SK-N-SH treated with all-trans-retinoic acid at 6 μM for 48 hours (cell line): ENCODE measurements at regions not wholly inside any gene's neighbourhood (a gene's known extent, or its start where the extent isn't known, plus 50 kb on each side); places are given as distances from the start of the nearest gene placed in this dataset.

ENCODE experiments used
- ATAC-seq: fragments of 200-7000 bp; cut with Tn5 transposase; 3 replicates; pipeline ENCODE4 v1.9.1; 2020; ENCODE audit warnings: mild to moderate bottlenecking, moderate library complexity
- ARNTL ChIP-seq: fragments of 450-650 bp; formaldehyde crosslinking; IDR thresholded peaks from 2 replicates; pipeline ENCODE4 v1.5.0; 2020; ENCODE audit warnings: low read depth, mild to moderate bottlenecking, moderate library complexity, borderline replicate concordance
- BACH2 ChIP-seq: fragments of 250-450 bp; sonication (Bioruptor Pico); IDR thresholded peaks from 2 replicates; pipeline ENCODE4 v1.9.0; 2021; ENCODE audit warnings: mild to moderate bottlenecking, borderline replicate concordance
- CSDC2 ChIP-seq: fragments of 250-450 bp; sonication (Bioruptor Pico); IDR thresholded peaks from 2 replicates; pipeline ENCODE4 v1.5.0; 2020; ENCODE audit warnings: mild to moderate bottlenecking, moderate library complexity
- ESRRG ChIP-seq: fragments of 250-450 bp; sonication (Bioruptor Pico); IDR thresholded peaks from 2 replicates; pipeline ENCODE4 v1.6.1; 2021; ENCODE audit warnings: mild to moderate bottlenecking
- GLIS3 ChIP-seq: fragments of 250-450 bp; sonication (Bioruptor Pico); IDR thresholded peaks from 2 replicates; pipeline ENCODE4 v1.5.0; 2020; ENCODE audit warnings: mild to moderate bottlenecking, moderate library complexity
- OSR1 ChIP-seq: fragments of 250-450 bp; sonication (Bioruptor Pico); IDR thresholded peaks from 2 replicates; pipeline ENCODE4 v1.8.0; 2022; ENCODE audit warnings: moderate library complexity, mild to moderate bottlenecking, inconsistent platforms
- PPARA ChIP-seq: fragments of 250-450 bp; sonication (Bioruptor Pico); IDR thresholded peaks from 2 replicates; pipeline ENCODE4 v1.5.0; 2020; ENCODE audit warnings: mild to moderate bottlenecking, borderline replicate concordance
- RARB ChIP-seq: fragments of 250-450 bp; sonication (Bioruptor Pico); IDR thresholded peaks from 2 replicates; pipeline ENCODE4 v1.8.0; 2021; ENCODE audit warnings: mild to moderate bottlenecking, moderate library complexity
- SNAI2 ChIP-seq: fragments of 250-450 bp; sonication (Bioruptor Pico); IDR thresholded peaks from 2 replicates; pipeline ENCODE4 v1.5.0; 2020; ENCODE audit warnings: mild to moderate bottlenecking, moderate library complexity
- TCF4 ChIP-seq: fragments of 250-450 bp; sonication (Bioruptor Pico); IDR thresholded peaks from 2 replicates; pipeline ENCODE4 v1.8.0; 2021; ENCODE audit warnings: mild to moderate bottlenecking, moderate library complexity, borderline replicate concordance
- TOX ChIP-seq: fragments of 250-450 bp; sonication (Bioruptor Pico); IDR thresholded peaks from 2 replicates; pipeline ENCODE4 v1.8.0; 2021; ENCODE audit warnings: mild to moderate bottlenecking, moderate library complexity, borderline replicate concordance
- ZC3H10 ChIP-seq: fragments of 250-450 bp; sonication (Bioruptor Pico); IDR thresholded peaks from 2 replicates; pipeline ENCODE4 v1.5.1; 2021; ENCODE audit warnings: mild to moderate bottlenecking, moderate library complexity
- ZFP3 ChIP-seq: fragments of 250-450 bp; sonication (Bioruptor Pico); IDR thresholded peaks from 2 replicates; pipeline ENCODE4 v1.5.0; 2020; ENCODE audit warnings: mild to moderate bottlenecking, moderate library complexity
- ZFP30 ChIP-seq: fragments of 450-650 bp; formaldehyde crosslinking; IDR thresholded peaks from 2 replicates; pipeline ENCODE4 v1.5.0; 2022; ENCODE audit warnings: mild to moderate bottlenecking, moderate library complexity
- ZNF565 ChIP-seq: fragments of 450-650 bp; formaldehyde crosslinking; conservative IDR thresholded peaks from 2 replicates; pipeline ENCODE4 v1.5.0; 2020; ENCODE audit warnings: low read depth, mild to moderate bottlenecking, moderate library complexity
- ZNF70 ChIP-seq: fragments of 450-650 bp; formaldehyde crosslinking; IDR thresholded peaks from 2 replicates; pipeline ENCODE4 v1.5.0; 2020; ENCODE audit warnings: mild to moderate bottlenecking, moderate library complexity
- ZNF8 ChIP-seq: fragments of 450-650 bp; formaldehyde crosslinking; IDR thresholded peaks from 2 replicates; pipeline ENCODE4 v1.5.0; 2020; ENCODE audit warnings: mild to moderate bottlenecking, moderate library complexity
- TF ChIP-seq, protein P1 (sequence below): fragments of 250-450 bp; sonication (Bioruptor Pico); IDR thresholded peaks from 2 replicates; pipeline ENCODE4 v1.5.1; 2021; ENCODE audit warnings: mild to moderate bottlenecking, moderate library complexity
- TF ChIP-seq, protein P2 (sequence below): fragments of 250-450 bp; sonication (Bioruptor Pico); IDR thresholded peaks from 2 replicates; pipeline ENCODE4 v1.8.0; 2021; ENCODE audit warnings: low read depth, mild to moderate bottlenecking, moderate library complexity, borderline replicate concordance
- TF ChIP-seq, protein P3 (sequence below): fragments of 250-450 bp; sonication (Bioruptor Pico); IDR thresholded peaks from 2 replicates; pipeline ENCODE4 v1.5.0; 2020; ENCODE audit warnings: mild to moderate bottlenecking, moderate library complexity
- TF ChIP-seq, protein P4 (sequence below): fragments of 250-450 bp; sonication (Bioruptor Pico); IDR thresholded peaks from 2 replicates; pipeline ENCODE4 v1.8.0; 2020; ENCODE audit warnings: mild to moderate bottlenecking, moderate library complexity, borderline replicate concordance

DNA sequence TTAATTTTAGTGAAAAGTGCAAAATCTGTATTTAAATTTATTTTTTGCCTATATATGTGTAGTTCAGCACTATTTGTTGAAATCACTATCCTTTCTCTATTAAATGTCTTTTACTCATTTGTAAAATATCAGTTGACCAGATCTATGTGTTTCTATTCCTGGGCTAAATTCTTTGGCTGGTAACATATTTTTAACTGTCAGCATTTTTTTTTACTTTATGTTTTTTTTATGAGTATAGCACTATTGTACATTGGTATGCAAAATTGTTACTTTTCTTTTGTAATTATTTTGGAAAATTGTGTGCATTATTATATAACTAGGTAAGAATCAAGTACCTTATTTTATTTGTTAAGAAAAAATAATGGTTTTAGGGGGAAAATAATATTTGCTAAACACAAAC, 582.8 kb upstream of the ADGRB3 start:
- TF ChIP-seq ZC3H10 (CRISPR knock-in tag) (no peak), RARB (CRISPR knock-in tag) (no peak), ZNF565 (no peak), PPARA (CRISPR knock-in tag) (no peak), ZFP30 (CRISPR knock-in tag) (no peak), ZNF8 (CRISPR knock-in tag) (no peak), GLIS3 (CRISPR knock-in tag) (no peak), OSR1 (CRISPR knock-in tag) (no peak), SNAI2 (no peak), ZNF70 (CRISPR knock-in tag) (no peak)
- TF ChIP-seq, protein P1, sequence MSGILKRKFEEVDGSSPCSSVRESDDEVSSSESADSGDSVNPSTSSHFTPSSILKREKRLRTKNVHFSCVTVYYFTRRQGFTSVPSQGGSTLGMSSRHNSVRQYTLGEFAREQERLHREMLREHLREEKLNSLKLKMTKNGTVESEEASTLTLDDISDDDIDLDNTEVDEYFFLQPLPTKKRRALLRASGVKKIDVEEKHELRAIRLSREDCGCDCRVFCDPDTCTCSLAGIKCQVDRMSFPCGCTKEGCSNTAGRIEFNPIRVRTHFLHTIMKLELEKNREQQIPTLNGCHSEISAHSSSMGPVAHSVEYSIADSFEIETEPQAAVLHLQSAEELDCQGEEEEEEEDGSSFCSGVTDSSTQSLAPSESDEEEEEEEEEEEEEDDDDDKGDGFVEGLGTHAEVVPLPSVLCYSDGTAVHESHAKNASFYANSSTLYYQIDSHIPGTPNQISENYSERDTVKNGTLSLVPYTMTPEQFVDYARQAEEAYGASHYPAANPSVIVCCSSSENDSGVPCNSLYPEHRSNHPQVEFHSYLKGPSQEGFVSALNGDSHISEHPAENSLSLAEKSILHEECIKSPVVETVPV (CRISPR knock-in tag) = no peak
- no peak for ATAC-seq

DNA sequence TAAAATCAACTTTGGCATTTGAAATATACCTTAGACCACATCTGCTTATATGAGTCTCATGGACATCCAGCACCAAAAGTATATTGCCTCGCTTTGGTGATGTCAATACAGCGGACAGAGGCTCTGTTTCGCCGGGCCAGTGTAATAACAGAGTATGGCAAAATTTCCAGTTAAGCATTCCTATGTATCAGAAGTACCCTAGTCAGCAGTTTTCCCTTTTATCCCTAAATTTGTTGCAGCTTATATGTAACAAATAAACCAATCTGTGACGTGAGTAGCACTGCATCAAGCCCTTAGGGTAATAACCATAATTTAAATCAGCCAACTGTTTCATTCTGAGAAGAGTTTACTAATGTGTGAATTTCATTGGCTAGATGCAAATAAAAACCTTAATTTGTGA, 585.5 kb upstream of the ADGRB3 start:
- no peak for ATAC-seq
- TF ChIP-seq ZNF70 (CRISPR knock-in tag) (no peak), GLIS3 (CRISPR knock-in tag) (no peak), TCF4 (CRISPR knock-in tag) (no peak), ZNF565 (no peak), BACH2 (CRISPR knock-in tag) (no peak), ZFP30 (CRISPR knock-in tag) (no peak), ARNTL (CRISPR knock-in tag) (no peak), ZC3H10 (CRISPR knock-in tag) (no peak), CSDC2 (no peak), OSR1 (CRISPR knock-in tag) (no peak), TOX (CRISPR knock-in tag) (no peak), SNAI2 (no peak), PPARA (CRISPR knock-in tag) (no peak), ZFP3 (CRISPR knock-in tag) (no peak), ESRRG (CRISPR knock-in tag) (no peak)
- TF ChIP-seq, protein P2, sequence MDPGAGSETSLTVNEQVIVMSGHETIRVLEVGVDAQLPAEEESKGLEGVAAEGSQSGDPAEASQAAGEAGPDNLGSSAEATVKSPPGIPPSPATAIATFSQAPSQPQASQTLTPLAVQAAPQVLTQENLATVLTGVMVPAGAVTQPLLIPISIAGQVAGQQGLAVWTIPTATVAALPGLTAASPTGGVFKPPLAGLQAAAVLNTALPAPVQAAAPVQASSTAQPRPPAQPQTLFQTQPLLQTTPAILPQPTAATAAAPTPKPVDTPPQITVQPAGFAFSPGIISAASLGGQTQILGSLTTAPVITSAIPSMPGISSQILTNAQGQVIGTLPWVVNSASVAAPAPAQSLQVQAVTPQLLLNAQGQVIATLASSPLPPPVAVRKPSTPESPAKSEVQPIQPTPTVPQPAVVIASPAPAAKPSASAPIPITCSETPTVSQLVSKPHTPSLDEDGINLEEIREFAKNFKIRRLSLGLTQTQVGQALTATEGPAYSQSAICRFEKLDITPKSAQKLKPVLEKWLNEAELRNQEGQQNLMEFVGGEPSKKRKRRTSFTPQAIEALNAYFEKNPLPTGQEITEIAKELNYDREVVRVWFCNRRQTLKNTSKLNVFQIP (CRISPR knock-in tag) = no peak
- TF ChIP-seq, protein P1 (CRISPR knock-in tag) = no peak
- TF ChIP-seq, protein P3, sequence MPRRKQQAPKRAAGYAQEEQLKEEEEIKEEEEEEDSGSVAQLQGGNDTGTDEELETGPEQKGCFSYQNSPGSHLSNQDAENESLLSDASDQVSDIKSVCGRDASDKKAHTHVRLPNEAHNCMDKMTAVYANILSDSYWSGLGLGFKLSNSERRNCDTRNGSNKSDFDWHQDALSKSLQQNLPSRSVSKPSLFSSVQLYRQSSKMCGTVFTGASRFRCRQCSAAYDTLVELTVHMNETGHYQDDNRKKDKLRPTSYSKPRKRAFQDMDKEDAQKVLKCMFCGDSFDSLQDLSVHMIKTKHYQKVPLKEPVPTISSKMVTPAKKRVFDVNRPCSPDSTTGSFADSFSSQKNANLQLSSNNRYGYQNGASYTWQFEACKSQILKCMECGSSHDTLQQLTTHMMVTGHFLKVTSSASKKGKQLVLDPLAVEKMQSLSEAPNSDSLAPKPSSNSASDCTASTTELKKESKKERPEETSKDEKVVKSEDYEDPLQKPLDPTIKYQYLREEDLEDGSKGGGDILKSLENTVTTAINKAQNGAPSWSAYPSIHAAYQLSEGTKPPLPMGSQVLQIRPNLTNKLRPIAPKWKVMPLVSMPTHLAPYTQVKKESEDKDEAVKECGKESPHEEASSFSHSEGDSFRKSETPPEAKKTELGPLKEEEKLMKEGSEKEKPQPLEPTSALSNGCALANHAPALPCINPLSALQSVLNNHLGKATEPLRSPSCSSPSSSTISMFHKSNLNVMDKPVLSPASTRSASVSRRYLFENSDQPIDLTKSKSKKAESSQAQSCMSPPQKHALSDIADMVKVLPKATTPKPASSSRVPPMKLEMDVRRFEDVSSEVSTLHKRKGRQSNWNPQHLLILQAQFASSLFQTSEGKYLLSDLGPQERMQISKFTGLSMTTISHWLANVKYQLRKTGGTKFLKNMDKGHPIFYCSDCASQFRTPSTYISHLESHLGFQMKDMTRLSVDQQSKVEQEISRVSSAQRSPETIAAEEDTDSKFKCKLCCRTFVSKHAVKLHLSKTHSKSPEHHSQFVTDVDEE (CRISPR knock-in tag) = no peak
- TF ChIP-seq, protein P4, sequence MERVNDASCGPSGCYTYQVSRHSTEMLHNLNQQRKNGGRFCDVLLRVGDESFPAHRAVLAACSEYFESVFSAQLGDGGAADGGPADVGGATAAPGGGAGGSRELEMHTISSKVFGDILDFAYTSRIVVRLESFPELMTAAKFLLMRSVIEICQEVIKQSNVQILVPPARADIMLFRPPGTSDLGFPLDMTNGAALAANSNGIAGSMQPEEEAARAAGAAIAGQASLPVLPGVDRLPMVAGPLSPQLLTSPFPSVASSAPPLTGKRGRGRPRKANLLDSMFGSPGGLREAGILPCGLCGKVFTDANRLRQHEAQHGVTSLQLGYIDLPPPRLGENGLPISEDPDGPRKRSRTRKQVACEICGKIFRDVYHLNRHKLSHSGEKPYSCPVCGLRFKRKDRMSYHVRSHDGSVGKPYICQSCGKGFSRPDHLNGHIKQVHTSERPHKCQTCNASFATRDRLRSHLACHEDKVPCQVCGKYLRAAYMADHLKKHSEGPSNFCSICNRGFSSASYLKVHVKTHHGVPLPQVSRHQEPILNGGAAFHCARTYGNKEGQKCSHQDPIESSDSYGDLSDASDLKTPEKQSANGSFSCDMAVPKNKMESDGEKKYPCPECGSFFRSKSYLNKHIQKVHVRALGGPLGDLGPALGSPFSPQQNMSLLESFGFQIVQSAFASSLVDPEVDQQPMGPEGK (CRISPR knock-in tag) = no peak

DNA sequence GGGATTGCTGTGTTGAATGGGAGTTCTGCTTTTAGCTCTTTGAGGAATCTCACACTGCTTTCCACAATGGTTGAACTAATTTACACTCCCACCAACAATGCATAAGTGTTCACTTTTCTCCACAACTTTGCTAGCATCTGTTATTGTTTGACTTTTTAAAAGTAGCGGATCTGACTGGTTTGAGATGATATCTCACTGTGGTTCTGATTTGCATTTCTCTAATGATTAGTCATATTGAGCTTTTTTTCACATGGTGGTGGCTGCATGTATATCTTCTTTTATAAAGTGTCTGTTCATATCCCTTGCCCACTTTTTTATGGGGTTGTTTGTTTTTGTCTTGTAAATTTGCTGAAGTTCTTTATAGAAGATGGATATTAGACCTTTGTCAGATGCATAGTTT, 588.3 kb upstream of the ADGRB3 start:
- no peak for ATAC-seq
- TF ChIP-seq ZC3H10 (CRISPR knock-in tag) = no peak
- TF ChIP-seq CSDC2 = no peak
